ENCODE measurements at regions not wholly inside any gene's neighbourhood (a gene's known extent, or its start where the extent isn't known, plus 50 kb on each side); places are given as distances from the start of the nearest gene placed in this dataset.

DNA sequence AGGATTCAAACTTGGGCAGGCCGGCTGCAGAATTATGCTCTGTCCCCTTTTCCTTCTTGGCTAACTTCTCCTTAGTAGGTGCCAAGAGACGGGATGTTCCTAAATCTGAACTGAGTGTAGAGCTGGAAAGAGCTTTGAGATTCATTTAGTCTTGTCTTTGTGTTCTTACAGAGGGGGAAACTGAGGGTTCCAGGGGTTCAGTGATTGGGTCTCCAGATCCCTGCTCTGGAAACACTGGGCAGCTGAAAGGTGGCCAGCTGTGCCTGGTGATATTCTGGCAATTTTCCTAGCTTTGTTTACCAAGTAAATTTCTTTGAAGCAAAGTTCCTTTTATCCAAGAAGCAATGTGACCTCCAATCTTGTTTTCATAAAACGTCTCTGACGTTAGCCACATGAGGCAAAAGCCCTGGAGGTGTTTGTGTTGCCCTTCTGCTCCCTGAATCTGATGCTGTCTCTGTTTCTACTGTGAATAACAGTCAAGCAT lies 288.7 kb downstream of the ZSWIM6 start:
- Histone ChIP-seq H4K20me1 (ENCODE audit: insufficient read depth) (no peaks in the 10 kb centered on the region), H3K4me2 (no peak overlapping the region), H3K4me3 (no peak overlapping the region), H3K9me2 (ENCODE audit: insufficient read depth) (no peaks in the 10 kb centered on the region), H3K79me2 (ENCODE audit: low read depth) (no peaks in the 10 kb centered on the region), H3K9me3 (ENCODE audit: insufficient read depth, low read depth) (no peaks in the 10 kb centered on the region), H3K27ac (no peak overlapping the region), H3K27me3 (ENCODE audit: insufficient read depth, low read depth) (no peaks in the 10 kb centered on the region), H3K36me3 (ENCODE audit: low read depth) (no peaks in the 10 kb centered on the region), H3K4me1 (replicated peaks; ENCODE audit: insufficient read depth) (no peaks in the 10 kb centered on the region), H2AFZ (no peak overlapping the region), H3F3A (ENCODE audit: insufficient read depth, low read depth) (no peaks in the 10 kb centered on the region)
- no TSS peak for BruUV-seq (replicated peaks)
- CTCF ChIA-PET, result interaction anchor here (0.6 kb wide), 1 partner anchor 403 kb away, joined by 3 read pairs; no protein-coding TSS in a partner anchor
- no peak for DNase-seq
- POLR2A ChIA-PET (ENCODE audit: unreplicated experiment), result interaction anchor here (0.7 kb wide), 1 partner anchor 750 kb away, joined by 5 read pairs; no protein-coding TSS in a partner anchor
- TF ChIP-seq EZH2 (IDR thresholded peaks at IDR 0.05; ENCODE audit: low read depth), result no peak
- TF ChIP-seq, protein P1, sequence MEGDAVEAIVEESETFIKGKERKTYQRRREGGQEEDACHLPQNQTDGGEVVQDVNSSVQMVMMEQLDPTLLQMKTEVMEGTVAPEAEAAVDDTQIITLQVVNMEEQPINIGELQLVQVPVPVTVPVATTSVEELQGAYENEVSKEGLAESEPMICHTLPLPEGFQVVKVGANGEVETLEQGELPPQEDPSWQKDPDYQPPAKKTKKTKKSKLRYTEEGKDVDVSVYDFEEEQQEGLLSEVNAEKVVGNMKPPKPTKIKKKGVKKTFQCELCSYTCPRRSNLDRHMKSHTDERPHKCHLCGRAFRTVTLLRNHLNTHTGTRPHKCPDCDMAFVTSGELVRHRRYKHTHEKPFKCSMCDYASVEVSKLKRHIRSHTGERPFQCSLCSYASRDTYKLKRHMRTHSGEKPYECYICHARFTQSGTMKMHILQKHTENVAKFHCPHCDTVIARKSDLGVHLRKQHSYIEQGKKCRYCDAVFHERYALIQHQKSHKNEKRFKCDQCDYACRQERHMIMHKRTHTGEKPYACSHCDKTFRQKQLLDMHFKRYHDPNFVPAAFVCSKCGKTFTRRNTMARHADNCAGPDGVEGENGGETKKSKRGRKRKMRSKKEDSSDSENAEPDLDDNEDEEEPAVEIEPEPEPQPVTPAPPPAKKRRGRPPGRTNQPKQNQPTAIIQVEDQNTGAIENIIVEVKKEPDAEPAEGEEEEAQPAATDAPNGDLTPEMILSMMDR (conservative IDR thresholded peaks at IDR 0.05), result no peak
- intact Hi-C loops (cut with micrococcal nuclease; ENCODE audit: unreplicated experiment), result no loop called here

DNA sequence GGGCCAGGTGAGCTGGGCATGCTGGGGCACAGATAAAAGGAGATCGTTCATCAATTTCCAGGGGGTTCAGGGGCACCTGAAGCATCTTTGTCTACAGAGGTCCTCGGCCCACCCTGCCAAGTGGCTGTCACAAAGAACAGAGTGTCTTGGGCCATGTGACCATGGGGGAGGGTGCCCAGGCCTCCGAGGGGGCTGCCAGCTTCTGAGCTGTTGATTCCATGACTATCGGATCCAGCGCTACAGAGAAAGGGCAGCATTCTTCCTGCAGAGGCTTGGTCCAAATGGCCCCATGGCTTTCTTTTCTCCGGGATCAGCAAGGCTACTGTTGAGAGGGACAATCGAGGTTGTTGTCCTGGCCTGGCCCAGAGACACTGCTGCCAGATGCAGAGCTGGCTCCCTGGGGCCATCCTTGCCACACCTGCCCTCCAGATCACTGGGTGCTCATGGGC lies 289.2 kb downstream of the ZSWIM6 start:
- intact Hi-C loops (cut with micrococcal nuclease; ENCODE audit: unreplicated experiment), result no loop called here
- Histone ChIP-seq H2AFZ (no peak overlapping the region), H3K9me2 (ENCODE audit: insufficient read depth) (no peaks in the 10 kb centered on the region), H3K27ac (no peak overlapping the region), H3K4me1 (replicated peaks; ENCODE audit: insufficient read depth) (no peaks in the 10 kb centered on the region), H3K36me3 (ENCODE audit: low read depth) (no peaks in the 10 kb centered on the region), H3K4me2 (no peak overlapping the region), H3F3A (ENCODE audit: insufficient read depth, low read depth) (no peaks in the 10 kb centered on the region), H3K4me3 (no peak overlapping the region), H3K9me3 (ENCODE audit: insufficient read depth, low read depth) (no peaks in the 10 kb centered on the region), H4K20me1 (ENCODE audit: insufficient read depth) (no peaks in the 10 kb centered on the region), H3K79me2 (ENCODE audit: low read depth) (no peaks in the 10 kb centered on the region), H3K27me3 (ENCODE audit: insufficient read depth, low read depth) (no peaks in the 10 kb centered on the region)
- ChIA-PET CTCF (no interaction called here), POLR2A (ENCODE audit: unreplicated experiment) (no interaction called here)
- no peak for DNase-seq
- no TSS peak for BruUV-seq (replicated peaks)
- no peak for TF ChIP-seq EZH2 (IDR thresholded peaks at IDR 0.05; ENCODE audit: low read depth)
- TF ChIP-seq, protein P1 (conservative IDR thresholded peaks at IDR 0.05), result no peak

GRCh38 chr5:61622156-61622555 lies 290.1 kb downstream of the ZSWIM6 start:
- no peak overlapping the region for H2AFZ ChIP-seq
- H3F3A ChIP-seq (ENCODE audit: insufficient read depth, low read depth), result no peaks in the 10 kb centered on the region
- H3K4me3 ChIP-seq, result no peak overlapping the region
- no peaks in the 10 kb centered on the region for H3K36me3 ChIP-seq (ENCODE audit: low read depth)
- no peaks in the 10 kb centered on the region for H3K79me2 ChIP-seq (ENCODE audit: low read depth)
- no TSS peak for BruUV-seq (replicated peaks)
- no peaks in the 10 kb centered on the region for H3K27me3 ChIP-seq (ENCODE audit: insufficient read depth, low read depth)
- no peaks in the 10 kb centered on the region for H4K20me1 ChIP-seq (ENCODE audit: insufficient read depth)
- no peaks in the 10 kb centered on the region for H3K4me1 ChIP-seq (replicated peaks; ENCODE audit: insufficient read depth)
- no peaks in the 10 kb centered on the region for H3K9me2 ChIP-seq (ENCODE audit: insufficient read depth)
- DNase-seq, result no peak
- intact Hi-C loops (cut with micrococcal nuclease; ENCODE audit: unreplicated experiment), result no loop called here
- no peak overlapping the region for H3K4me2 ChIP-seq
- no peak overlapping the region for H3K27ac ChIP-seq
- TF ChIP-seq EZH2 (IDR thresholded peaks at IDR 0.05; ENCODE audit: low read depth), result no peak
- TF ChIP-seq, protein P1 (conservative IDR thresholded peaks at IDR 0.05), result no peak
- no peaks in the 10 kb centered on the region for H3K9me3 ChIP-seq (ENCODE audit: insufficient read depth, low read depth)
- POLR2A ChIA-PET (ENCODE audit: unreplicated experiment), result no interaction called here
- CTCF ChIA-PET, result no interaction called here
